ENCODE measurements at regions not wholly inside any gene's neighbourhood (a gene's known extent, or its start where the extent isn't known, plus 50 kb on each side); places are given as distances from the start of the nearest gene placed in this dataset.

- no peaks in the 10 kb centered on the region for H3K36me3 ChIP-seq
- Mint-ChIP-seq H3K4me3 (no peak overlapping the region), H3K36me3 (no peaks in the 10 kb centered on the region), H3K27me3 (ENCODE audit: insufficient read depth, low read depth) (peaks cover 5% of the 10 kb centered on the region), H3K9me3 (peaks cover 25% of the 10 kb centered on the region), H3K4me1 (peaks cover 3% of the 10 kb centered on the region), H3K27ac (peak overlapping the region; percentile 65)
- H3F3A ChIP-seq (ENCODE audit: low read depth), result no peaks in the 10 kb centered on the region
- H3K27me3 ChIP-seq, result no peaks in the 10 kb centered on the region
- H3K4me2 ChIP-seq, result no peak overlapping the region
- H3K9ac ChIP-seq, result no peak overlapping the region
- no peaks in the 10 kb centered on the region for H3K4me1 ChIP-seq
- H3K9me3 ChIP-seq (ENCODE audit: low read depth), result no peaks in the 10 kb centered on the region
- no peak overlapping the region for H3K27ac ChIP-seq
- H4K20me1 ChIP-seq (ENCODE audit: low read depth), result no peaks in the 10 kb centered on the region
- TF ChIP-seq EZH2phosphoT487 (IDR thresholded peaks at IDR 0.05) (no peak), CTCF (IDR thresholded peaks at IDR 0.05) (peak; percentile 33), EZH2 (IDR thresholded peaks at IDR 0.05) (no peak)
- DNase-seq (ENCODE audit: low spot score), result peak; percentile 23
- H3K79me2 ChIP-seq (ENCODE audit: low read depth), result no peaks in the 10 kb centered on the region
- H2AFZ ChIP-seq (replicated peaks), result no peak overlapping the region
- no peak overlapping the region for H3K4me3 ChIP-seq
These were observed 219.3 kb downstream of the BUD13 start for GRCh38 chr11:116553482-116553881.

- Histone ChIP-seq H3K4me2 (no peak overlapping the region), H3K9ac (no peak overlapping the region), H3F3A (ENCODE audit: low read depth) (no peaks in the 10 kb centered on the region), H3K36me3 (no peaks in the 10 kb centered on the region), H3K9me3 (ENCODE audit: low read depth) (no peaks in the 10 kb centered on the region), H3K27me3 (no peaks in the 10 kb centered on the region), H3K4me3 (no peak overlapping the region), H3K4me1 (no peaks in the 10 kb centered on the region), H3K79me2 (ENCODE audit: low read depth) (no peaks in the 10 kb centered on the region), H2AFZ (replicated peaks) (no peak overlapping the region), H3K27ac (no peak overlapping the region), H4K20me1 (ENCODE audit: low read depth) (no peaks in the 10 kb centered on the region)
- no peaks in the 10 kb centered on the region for H3K36me3 Mint-ChIP-seq
- no peaks in the 10 kb centered on the region for H3K4me1 Mint-ChIP-seq
- H3K9me3 Mint-ChIP-seq, result peaks cover 22% of the 10 kb centered on the region
- no peak for DNase-seq (ENCODE audit: low spot score)
- no peak overlapping the region for H3K27ac Mint-ChIP-seq
- TF ChIP-seq EZH2 (IDR thresholded peaks at IDR 0.05) (no peak), CTCF (IDR thresholded peaks at IDR 0.05) (no peak), EZH2phosphoT487 (IDR thresholded peaks at IDR 0.05) (no peak)
- peaks cover 5% of the 10 kb centered on the region for H3K27me3 Mint-ChIP-seq (ENCODE audit: insufficient read depth, low read depth)
- H3K4me3 Mint-ChIP-seq, result no peak overlapping the region
These were observed 221.2 kb downstream of the BUD13 start for GRCh38 chr11:116551576-116551975.

- TF ChIP-seq EZH2 (IDR thresholded peaks at IDR 0.05) (no peak), EZH2phosphoT487 (IDR thresholded peaks at IDR 0.05) (no peak), CTCF (IDR thresholded peaks at IDR 0.05) (no peak)
- Histone ChIP-seq H3K4me2 (no peak overlapping the region), H4K20me1 (ENCODE audit: low read depth) (no peaks in the 10 kb centered on the region), H3F3A (ENCODE audit: low read depth) (no peaks in the 10 kb centered on the region), H3K4me1 (no peaks in the 10 kb centered on the region), H3K4me3 (no peak overlapping the region), H3K27ac (no peak overlapping the region), H2AFZ (replicated peaks) (no peak overlapping the region), H3K27me3 (no peaks in the 10 kb centered on the region), H3K9ac (no peak overlapping the region), H3K9me3 (ENCODE audit: low read depth) (no peaks in the 10 kb centered on the region), H3K79me2 (ENCODE audit: low read depth) (no peaks in the 10 kb centered on the region), H3K36me3 (no peaks in the 10 kb centered on the region)
- Mint-ChIP-seq H3K4me1 (no peaks in the 10 kb centered on the region), H3K27me3 (ENCODE audit: insufficient read depth, low read depth) (peaks cover 3% of the 10 kb centered on the region), H3K4me3 (no peak overlapping the region), H3K36me3 (no peaks in the 10 kb centered on the region), H3K27ac (no peak overlapping the region), H3K9me3 (peaks cover 5% of the 10 kb centered on the region)
- DNase-seq (ENCODE audit: low spot score), result no peak
These were observed 224.5 kb downstream of the BUD13 start for GRCh38 chr11:116548256-116548655.
